HG02852 (cell line): ENCODE measurements at regions not wholly inside any gene's neighbourhood (a gene's known extent, or its start where the extent isn't known, plus 50 kb on each side); places are given as distances from the start of the nearest gene placed in this dataset.
"Not testable (repeated sequence)": the region's sequence is repeated elsewhere in the genome, so short reads cannot be mapped to it uniquely, and the experiment has no call there.

ENCODE experiments used
- ATAC-seq: cut with Tn5 transposase; IDR thresholded peaks from one replicate; pipeline ENCODE4 v1.9.1; 2021; ENCODE audit warnings: mild to moderate bottlenecking, moderate library complexity; ENCODE audit not compliant: unreplicated experiment

DNA sequence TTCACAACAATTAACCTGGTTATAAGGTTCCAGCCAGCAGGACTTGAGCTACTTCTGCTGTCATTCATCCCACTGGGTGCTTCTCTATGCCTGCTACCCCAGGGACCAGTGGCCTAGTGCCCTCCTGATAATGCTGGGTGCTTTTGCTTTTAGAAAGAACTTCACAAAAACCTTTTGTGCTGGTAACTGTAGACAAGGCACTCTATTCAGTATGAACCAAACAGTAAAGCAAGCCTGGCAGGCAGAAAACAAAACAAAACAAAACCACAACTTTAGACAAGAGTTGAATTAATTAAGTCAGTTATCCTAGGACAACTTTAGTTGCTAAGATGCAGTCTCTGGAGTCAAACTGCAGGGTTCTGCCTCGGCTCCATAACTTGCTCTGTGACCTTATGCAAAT is 61.9 kb upstream of the ADGRL2 start:
- ATAC-seq, result no peak

DNA sequence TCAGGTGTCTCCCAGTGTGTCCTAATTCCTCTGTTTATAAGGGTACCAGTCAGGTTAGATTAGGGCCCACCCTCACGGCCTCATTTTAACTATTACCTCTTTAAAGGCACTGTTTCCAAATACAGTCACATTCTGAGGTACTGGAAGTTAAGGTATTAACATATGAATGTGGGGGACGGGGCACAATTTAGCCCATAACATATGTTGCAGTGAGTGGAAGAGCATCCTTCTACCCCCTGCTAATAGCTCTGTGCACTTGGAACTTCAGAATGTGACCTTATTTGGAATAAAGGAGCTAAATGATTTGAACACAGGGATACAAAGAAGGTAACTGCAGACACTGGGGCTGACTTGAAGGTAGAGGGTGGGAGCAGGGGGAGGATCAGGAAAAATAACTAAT is 67.3 kb upstream of the ADGRL2 start:
- ATAC-seq, result no peak

DNA sequence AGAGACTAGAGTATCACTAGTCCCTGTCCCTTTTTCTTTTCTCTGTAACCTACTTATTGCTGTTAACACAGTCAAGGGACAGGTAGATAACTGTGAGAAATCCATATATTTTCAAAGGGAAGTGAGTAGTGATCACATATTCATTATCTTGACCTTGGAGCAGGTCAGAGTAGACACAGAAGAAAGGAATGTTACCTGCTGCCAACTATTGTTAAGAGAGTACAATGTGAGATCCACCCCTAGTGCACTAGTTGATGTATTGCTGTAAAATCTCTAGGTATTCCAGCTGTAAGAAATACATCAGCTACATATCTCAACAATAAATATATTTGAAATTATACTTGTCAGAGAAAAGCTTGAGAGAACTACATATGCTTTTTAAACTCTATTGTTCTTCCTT is 68.7 kb upstream of the ADGRL2 start:
- ATAC-seq, result no peak

DNA sequence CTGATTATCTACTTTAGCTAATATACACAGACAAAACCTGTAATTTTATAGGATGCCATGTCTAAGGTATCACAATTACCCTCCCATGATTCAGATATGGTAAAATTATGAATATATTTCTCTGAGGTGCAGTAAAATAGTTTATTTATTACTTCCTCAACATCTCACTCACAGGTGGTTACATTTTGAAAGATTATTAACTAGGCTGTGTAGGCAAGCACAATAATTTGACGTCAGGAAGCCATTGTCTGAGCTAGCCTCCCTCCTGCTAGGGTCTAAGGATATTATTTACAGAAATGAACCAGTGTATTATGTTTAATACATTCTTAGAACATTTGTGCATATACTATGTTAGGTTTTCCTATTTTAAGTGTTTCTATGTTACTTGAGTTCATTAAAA is 69.9 kb upstream of the ADGRL2 start:
- ATAC-seq, result no peak

DNA sequence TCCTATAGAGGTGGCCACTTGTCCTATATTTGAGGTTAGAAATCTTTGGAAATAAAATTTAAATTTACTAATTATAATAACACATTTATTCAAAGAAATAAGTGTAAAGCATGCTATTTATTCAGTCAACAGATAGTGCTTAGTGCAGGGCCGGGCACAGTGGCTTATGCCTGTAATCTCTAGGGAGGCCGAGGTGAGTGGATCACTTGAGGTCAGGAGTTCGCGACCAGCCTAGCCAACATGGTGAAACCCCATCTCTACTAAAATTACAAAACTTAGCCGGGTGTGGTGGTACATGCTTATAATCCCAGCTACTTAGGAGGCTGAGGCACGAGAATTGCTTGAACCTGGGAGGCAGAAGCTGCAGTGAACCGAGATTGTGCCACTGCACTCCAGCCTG is 70.4 kb upstream of the ADGRL2 start:
- not testable (repeated sequence) for ATAC-seq

DNA sequence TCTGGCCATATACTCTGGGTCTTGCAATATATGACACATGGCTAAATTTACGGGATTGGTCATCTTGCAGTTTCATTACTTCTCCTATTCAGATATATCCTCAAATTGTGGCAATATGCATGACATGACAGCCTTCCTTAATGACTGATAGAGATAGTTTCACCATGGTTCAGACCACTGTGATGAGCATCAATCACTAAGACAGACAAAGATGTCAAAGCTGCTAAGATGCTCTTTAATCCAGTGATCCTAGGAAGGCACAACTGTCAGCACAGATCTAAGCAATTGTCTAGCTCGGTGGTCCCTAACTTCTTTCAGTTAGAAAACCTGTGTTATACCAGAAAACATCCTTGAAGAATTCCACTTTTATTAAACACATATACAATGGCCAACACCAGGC is 70.9 kb upstream of the ADGRL2 start:
- no peak for ATAC-seq

DNA sequence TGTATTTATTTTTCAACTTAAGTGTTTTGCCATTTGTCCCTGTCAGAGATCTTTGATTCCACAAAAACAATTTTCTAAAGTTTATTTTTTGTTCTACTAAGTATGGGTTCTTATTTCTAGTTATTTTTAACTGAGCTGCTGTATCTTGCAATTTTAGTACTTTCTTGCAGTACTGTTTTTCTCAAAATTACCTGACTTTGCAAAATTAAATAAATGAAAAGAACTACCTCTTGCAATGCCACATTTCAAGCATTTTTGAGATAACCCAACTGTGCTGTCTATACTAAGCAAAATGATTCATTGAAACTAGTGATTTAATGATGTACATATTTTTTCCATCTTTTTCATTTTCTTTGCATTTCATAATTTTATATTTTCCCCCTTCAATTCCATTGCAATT is 71.5 kb upstream of the ADGRL2 start:
- no peak for ATAC-seq

DNA sequence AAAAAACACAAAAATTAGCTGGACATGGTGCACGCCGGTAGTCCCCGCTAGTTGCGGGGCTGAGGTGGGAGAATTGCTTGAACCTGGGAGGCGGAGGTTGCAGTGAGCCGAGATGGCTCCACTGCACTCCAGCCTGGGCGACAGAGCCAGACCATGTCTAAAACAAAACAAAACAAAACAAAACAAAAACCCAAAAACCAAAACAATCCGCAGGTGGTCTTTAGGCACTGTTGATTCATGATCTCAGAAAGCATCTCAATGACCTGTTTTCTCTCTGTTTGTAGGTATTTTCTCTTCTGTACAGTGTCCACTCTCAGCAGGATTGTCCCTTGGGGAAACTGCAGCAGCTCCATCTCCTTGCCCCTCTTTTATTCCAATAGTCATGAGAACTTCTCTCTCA is 74.9 kb upstream of the ADGRL2 start:
- ATAC-seq, result no peak

DNA sequence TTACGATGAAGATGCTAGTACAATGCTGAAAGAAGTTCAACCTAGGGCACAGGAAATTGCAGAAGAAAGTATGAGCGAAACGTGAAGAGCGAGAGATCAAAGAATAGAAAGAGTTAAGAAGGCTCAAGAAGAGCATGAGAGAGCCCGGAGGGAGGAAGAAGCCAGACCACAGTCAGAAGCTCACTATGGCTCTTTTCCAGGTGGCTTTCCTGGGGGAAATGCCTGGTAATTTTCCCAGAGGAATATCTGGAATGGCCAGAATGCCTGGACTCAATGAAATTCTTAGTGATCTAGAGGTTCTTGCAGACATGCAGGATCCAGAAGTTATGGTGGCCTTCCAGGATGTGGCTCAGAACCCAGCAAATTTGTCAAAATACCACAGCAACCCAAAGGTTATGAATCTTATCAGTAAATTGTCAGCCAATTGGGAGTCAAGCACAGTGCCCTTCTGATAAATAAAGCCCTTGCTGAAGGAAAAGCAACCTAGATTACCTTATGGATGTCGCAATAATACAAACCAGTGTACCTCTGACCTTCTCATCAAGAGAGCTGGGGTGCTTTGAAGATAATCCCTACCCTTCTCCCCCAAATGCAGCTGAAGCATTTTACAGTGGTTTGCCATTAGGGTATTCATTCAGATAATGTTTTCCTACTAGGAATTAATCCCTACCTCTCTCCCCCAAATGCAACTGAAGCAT is 78.0 kb upstream of the ADGRL2 start:
- not testable (repeated sequence) for ATAC-seq

DNA sequence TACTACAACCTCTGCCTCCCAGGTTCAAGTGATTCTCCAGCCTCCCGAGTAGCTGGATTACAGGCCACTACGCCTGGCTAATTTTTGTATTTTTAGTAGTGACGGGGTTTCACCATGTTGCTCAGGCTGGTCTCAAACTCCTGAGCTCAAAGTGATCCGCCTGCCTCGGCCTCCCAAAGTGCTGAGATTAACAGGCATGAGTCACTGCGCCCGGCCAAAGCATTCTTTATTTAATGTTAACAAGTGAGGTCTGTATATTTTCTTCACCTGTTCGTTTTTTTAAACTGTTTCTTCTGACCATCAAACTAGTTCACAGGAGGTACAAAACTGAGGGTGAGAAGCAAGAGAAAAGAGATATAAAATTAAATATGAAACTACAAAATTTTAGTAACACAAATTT is 80.5 kb upstream of the ADGRL2 start:
- ATAC-seq, result not testable (repeated sequence)

DNA sequence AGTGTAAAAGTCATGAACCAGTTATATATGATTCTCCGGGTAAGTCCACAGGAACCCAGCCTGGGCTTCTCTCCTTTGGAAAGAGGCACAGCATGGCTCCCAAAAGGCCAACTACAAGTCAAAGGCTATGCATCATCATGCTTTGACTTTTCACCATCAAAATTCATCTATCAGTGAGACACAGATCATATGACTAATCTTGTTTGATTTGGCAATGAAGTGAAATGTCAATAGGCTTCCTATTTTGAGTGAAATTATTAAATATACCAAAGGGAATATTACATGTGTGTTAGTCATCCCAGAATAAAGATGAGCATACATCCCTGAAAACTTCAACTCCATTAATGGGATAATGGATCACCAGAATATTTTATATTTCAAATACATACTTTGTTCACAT is 83.5 kb upstream of the ADGRL2 start:
- no peak for ATAC-seq

DNA sequence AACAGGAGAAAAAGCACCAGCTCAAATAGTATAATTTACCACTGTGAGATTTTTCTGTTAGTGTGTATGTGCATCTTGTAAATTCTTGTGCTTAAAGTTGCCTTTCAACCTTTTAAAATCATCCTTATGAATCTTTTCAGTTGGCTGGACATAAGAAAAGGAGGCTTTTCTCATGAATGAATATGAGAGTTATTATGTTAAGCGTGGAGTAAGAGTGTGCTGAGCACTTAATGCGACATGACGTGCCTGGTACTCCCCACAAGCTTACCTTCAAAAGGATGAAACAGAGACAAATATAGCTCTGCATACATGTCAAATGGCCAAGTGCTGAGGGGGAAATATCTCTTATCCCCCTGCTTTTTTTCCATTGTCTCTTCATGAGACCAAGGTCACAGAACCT is 85.3 kb upstream of the ADGRL2 start:
- ATAC-seq, result no peak

DNA sequence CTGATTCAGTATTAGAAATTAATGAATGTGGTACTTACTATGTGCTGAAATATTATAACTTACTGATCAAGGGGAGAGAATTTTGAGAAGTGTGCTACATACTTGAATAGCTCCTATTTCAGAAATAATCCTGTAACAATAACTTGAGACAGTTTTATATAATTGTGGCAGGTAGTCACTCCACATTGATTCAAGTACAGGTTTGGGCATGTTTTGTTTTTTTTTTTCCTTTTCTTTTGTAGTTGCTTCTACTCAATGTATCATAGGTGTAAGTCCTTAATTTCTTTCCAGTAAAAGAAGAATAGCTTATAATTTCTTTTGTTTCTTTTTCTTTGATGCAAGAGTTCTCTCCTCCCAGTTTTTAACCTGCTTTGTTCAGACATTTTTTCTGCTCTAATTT is 86.1 kb upstream of the ADGRL2 start:
- no peak for ATAC-seq

DNA sequence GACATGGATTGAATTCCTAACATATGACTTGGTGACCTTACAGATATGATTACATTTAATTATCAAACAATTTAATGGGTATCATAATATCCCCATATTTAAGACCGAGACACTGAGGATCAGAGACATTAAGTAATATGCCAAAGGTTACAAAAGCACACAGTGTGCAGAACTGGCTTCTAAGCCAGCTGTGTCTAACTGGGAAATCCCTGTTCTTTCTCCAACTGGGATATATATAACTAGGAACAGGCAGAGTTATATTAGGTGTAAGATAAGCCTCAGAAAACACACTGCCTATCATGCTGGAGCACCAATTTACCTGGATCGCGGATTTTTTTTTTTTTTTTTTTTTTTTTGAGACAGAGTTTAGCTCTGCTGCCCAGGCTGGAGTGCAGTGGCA is 88.3 kb upstream of the ADGRL2 start:
- ATAC-seq, result no peak

DNA sequence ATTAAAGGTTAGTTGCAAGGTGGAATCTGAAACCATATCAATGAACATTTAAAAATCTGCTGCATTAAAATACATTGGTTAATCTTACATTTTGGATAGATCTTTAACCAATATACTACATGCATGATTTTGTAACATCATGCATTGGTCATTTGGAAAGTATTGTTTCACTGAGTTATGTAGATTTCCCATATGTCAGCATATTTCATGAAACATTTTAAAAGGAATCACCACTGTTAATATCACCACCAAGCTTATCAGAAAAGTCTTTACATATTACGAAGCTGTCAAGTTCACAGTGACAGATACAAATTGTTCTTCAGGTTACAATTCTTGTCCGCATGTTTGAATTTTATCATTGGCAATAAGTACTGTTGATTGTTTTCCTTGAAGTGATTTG is 89.9 kb upstream of the ADGRL2 start:
- no peak for ATAC-seq

DNA sequence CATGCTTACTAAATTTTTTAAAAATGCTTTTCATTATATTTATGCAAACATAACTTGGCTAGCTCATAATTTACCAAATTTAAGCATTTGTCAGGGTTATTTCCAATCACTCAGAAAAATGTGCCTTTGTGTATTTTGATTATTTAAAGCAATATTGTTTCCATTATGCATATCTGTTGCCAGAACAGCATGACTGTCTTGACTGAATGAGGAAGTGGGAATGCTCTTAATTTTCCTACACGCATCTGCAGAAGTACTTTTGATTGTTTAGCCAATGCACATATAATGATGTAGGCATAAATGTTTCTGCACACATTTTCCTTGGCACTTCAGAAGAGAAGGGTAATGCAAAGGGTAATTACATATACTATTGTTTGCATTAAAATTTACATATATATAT is 92.5 kb upstream of the ADGRL2 start:
- ATAC-seq, result no peak

DNA sequence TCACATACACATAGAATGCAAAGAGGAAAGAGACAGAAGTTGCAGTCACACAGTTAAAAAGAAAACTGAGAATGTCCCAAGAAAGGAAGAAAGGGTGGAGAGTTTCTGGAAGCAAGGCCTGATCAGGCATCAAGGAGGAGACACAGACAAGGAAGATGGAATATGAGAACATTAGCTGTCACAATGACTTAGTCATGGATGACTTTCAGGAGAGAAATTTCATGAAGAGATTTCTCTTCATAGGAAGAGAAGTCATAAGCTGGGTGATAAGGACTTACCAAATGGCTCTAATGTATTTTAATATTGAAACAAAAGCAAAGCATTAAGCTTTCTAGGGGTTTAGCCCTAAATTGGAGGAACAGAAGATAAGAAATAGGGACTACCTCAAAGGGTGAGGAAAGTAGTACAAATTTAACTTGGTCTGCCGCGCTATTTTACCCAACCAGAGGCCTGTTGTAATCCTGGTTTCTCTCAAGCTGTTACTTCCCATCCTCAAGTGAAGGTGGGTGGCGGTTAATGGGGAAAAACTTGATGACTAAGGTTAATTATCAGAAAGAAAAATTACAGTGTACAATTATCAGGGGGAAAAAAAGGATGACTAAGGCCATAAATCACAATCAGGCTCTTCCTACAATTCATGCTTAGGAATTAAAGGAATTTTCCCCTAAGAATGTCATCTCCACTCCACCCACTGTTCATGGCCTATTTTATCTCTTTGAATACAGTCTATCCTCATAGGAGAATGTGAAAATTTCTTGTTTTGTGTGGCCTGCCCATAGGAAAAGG is 93.9 kb upstream of the ADGRL2 start:
- ATAC-seq, result no peak

DNA sequence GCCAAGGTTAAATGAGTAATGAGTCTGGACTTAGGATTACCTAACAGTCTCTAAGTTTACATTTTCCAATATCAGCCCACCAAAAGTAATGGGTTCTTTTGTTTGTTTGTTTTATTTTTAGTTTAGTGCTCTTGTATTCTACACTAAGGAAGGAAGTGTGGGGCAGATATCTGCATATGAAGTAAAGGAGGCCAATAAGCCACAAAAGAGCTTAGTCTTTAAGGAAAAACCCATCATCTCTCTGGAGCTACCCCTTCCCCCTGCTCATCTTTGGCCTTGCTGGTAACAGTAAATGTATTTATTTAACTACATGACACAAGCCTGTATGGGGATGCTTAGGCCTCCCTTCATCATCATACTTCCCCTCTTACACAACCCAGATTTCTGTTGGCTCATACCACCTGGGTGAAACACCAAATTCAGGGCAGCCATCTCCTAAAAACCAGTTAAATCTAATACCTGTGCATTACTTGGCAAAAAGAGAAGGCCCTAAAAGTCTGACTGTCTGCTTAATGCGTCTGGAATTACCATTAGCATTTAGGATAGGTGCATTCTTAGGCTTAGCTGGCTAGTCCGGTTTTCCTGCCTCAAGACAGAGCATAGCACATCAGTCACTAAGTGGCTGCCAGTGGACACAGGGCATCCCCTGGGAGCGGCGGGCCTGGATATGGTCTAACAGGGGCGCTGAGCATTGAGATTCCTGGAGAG is 96.8 kb upstream of the ADGRL2 start:
- ATAC-seq, result no peak

DNA sequence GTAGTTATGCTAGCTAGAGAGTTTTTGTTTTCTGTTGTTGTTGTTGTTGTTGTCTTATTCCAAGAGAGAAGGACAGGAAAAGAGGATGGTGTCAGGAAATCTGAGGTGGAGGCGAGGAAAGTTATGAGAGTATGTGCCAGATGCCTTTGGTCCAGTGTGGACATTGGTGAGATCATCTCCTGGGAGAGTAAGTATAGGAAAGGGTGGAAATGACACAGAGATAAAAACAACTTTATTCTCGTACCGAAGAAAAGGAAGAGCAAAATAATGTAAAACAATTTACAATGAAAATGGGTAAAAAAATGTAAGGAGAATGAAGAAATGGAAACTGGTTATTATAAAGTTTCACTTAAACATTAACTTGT is 97.4 kb upstream of the ADGRL2 start:
- ATAC-seq, result no peak

DNA sequence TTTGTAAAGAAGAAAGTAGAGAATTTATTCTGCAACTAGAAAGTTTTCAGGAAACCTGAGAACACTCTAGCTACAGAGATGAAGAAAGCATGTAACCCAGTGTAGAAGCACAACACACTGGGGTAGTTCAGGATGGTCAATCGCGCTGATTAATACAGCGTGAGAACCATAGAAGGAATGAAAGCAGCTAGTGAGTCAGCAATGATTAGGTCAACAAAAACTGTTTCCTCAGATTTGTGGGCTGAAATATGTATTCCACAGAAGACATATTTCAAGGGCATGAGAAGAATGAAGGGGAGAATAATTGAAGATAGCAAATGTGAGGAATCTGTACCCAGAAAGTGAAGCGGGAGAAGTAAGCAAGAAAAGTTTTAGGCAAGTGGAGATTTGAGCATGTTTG is 97.8 kb upstream of the ADGRL2 start:
- ATAC-seq, result no peak

DNA sequence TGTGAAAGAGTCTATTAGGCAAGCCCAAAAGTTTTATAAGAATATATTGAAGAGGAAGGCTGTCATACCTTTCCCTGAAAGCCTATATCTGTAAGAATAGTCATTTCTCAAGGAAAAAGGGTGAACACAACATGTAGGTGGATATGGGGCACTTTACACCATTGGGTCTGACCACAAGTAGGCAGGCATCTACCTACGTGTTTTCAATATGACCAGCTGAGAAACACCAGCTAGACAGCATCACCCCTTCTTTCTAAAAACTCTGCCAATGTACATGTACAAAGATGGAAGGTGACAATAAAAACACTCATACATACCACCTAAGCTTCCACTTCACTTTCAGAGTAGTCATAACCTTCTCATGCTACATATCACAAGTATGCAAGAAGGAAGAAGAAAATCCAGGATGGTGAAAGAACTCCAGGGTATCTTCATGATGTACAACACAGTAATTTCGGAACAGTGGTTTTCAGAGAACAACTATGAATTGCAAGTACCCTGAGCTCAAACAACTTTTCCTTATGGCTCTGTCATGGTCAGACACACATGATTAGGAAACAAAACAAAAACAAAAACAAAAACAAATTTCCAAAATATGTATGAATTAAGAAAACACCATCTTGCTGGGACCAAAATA is 98.5 kb upstream of the ADGRL2 start:
- ATAC-seq, result no peak
